T-helper 9 cell (primary cell): ENCODE measurements at regions not wholly inside any gene's neighbourhood (a gene's known extent, or its start where the extent isn't known, plus 50 kb on each side); places are given as distances from the start of the nearest gene placed in this dataset.
A peak's percentile ranks its signal among the peaks of the same experiment; 100 is the strongest.

Experiments used
- DNase-seq: peaks from one replicate; pipeline ENCODE4 v3.0.0-alpha.2; 2020

DNA sequence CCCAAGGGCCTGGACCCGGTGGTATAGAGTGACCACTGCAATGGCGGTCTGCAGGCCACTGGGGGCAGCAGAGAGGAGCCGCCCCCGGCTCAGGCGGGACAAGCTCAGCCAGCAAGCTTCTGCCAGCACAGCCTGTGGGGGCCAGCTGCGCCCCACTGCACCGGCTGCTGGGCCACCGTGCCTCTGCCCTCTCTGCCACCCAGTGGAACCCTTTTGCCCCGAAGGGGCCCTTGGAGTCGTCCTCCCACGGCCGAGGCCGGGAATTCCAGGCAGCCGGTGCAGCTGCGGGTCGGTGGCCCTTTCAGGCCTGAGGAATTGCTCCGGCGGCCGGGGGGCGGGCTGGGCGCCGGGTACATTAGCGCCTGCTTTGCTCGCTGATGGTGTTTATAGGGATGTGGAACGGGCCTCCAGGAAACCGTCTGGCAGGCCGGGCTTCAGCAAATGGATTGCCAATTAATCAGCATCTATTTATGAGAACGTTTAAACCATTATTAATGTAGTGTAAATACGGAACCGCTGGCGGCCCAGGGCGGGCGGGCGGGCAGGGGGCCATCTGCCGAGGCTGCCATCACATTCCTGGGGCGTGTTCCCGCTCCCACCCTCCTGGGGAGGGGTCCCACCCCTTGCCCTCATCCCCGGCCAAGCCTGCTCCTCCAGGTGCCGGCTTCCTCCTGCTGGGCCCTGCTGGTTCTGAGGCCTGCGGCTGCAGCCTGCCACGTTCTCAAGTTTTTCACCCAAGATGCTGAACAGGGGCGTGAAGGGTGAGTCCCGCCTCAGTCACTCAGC, 127.4 kb downstream of the BARX1 start:
- DNase-seq, result no peak

- no peak for DNase-seq
Observed at GRCh38 chr9:93826905-93827544, 128.1 kb downstream of the BARX1 start.

DNA sequence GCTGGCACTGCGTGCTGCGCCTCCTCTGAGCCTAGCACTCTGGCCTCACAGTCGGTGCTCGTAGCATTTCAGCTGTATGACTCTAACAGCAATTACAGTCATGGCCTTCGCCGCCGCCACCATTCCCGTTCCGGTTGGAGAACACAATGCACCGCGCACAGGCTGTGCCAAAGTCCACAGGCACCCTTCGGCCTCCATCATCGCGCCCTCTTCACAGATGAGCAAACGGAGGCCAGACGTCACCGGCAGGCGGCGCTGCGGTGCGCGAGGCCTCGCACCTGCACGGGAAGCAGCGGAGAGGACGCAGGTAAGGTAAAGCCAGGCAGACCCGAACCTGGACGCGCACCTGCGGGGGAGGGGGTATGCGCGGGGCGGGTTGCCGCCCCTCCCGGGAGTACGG, 128.9 kb downstream of the BARX1 start:
- DNase-seq, result peak; percentile 27

- no peak for DNase-seq
Observed at GRCh38 chr9:93825348-93826115, 129.6 kb downstream of the BARX1 start.

GRCh38 chr9:93824386-93825294, 130.5 kb downstream of the BARX1 start:
- DNase-seq, result no peak

GRCh38 chr9:93823245-93824072, 131.7 kb downstream of the BARX1 start:
- no peak for DNase-seq

GRCh38 chr9:93822229-93822628, 132.9 kb downstream of the BARX1 start:
- DNase-seq, result no peak

DNA sequence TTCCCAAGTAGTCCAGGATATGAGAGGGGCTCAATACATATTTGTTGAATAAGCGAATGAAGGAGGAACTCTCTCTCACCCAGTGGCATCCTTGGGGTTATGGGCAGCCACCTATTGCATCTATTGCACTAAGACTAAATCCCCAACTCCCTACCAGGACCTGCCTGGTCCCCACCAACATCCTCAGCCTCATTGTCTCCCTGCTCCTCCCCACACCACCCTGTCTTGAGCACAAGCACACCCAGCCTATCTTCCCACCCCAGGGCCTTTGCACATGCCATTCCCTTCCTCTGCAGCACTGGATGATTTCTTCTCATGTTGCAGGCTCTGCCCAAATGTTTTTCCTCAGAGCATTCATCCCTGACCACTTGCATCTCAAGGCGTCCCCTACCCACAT, 133.8 kb downstream of the BARX1 start:
- DNase-seq, result no peak

GRCh38 chr9:93820667-93821306, 134.4 kb downstream of the BARX1 start:
- no peak for DNase-seq

GRCh38 chr9:93819905-93820304, 135.2 kb downstream of the BARX1 start:
- DNase-seq, result no peak

DNA sequence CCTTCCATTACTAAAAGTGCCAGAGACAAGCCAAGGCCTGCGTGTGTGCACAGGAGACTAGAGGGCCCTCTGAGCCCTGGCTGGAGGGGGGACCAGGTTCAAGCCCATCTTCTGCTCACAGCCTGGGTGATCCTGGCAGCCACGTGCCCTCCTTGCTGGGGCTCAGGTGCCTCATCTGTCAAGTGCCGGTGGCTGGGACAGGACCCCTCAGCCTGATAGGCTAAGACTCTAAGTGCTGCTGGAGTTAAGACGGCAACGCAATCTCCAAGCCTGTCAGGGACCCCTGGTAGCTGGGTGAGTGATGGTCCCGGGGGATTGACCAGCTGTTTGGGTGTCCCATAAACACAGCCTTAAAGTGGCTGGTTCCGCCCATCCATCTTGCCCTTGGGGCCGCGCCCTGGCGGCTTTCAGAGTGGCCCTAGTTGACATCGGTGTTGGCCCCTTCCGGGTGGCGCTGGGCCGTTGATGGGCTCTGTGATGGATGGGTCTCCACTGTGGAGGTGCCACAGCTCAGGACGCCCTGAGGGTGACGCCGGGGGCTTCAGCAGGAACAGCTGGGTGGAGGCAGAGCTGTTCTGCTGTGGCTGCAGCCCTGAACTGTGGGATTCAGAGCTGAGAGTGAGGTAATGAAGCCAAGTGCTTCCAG, 136.2 kb downstream of the BARX1 start:
- no peak for DNase-seq

DNA sequence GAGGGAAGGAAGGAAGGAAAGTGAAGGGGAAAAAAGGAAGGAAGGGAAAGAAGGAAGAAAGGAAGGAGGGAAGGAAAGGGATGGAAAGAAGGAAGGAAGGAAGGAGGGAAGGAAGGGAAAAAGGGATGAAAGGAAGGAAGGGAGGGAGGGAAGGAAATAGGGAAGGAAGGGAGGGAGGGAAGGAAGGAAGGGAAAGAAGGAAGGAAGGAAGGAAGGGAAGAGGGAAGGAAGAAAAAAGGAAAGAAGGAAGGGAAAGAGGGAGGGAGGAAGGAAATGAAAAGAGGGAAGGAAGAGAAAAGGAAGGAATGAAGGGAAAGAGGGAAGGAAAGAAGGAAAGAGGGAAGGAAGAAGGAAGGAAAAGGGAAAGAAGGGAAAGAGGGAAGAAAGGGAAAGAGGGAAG, 136.9 kb downstream of the BARX1 start:
- DNase-seq, result no peak

- DNase-seq, result no peak
Observed at GRCh38 chr9:93815677-93816076, 139.5 kb downstream of the BARX1 start.

DNA sequence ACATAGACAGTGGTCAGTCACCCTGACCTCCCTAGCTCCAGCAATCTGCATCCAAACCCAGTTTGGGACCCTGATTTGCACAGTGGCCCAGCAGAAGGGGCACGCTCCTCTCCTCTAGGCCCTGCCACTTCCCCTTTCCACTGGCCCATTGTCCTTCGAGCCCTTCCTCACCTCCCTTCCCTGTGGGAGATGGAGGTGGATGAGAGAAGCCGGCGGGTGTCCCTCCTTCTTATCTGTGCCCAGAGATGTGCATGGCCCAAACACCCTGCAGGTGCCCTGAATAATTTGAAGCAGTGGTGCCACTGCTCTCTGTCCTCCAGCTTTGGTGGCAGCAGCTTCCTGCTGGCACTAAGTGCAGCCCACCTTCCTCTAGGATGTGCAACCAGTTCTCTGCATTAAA, 140.0 kb downstream of the BARX1 start:
- DNase-seq, result no peak

GRCh38 chr9:93814077-93814956, 140.8 kb downstream of the BARX1 start:
- no peak for DNase-seq

- no peak for DNase-seq
Observed at GRCh38 chr9:93813221-93814076, 141.7 kb downstream of the BARX1 start.

DNA sequence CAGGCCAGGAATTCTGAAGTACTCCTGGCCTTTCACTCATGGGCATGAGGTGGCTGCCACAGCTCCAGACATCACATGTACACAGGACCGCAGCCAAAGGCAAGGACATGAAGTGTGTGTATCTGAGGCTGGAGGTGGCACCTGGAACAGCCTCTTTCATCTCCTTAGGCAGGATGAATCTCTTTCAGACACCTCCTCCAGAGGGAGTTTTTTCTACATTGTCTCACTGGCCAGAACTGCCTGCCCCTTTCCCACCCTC, 142.8 kb downstream of the BARX1 start:
- no peak for DNase-seq

DNA sequence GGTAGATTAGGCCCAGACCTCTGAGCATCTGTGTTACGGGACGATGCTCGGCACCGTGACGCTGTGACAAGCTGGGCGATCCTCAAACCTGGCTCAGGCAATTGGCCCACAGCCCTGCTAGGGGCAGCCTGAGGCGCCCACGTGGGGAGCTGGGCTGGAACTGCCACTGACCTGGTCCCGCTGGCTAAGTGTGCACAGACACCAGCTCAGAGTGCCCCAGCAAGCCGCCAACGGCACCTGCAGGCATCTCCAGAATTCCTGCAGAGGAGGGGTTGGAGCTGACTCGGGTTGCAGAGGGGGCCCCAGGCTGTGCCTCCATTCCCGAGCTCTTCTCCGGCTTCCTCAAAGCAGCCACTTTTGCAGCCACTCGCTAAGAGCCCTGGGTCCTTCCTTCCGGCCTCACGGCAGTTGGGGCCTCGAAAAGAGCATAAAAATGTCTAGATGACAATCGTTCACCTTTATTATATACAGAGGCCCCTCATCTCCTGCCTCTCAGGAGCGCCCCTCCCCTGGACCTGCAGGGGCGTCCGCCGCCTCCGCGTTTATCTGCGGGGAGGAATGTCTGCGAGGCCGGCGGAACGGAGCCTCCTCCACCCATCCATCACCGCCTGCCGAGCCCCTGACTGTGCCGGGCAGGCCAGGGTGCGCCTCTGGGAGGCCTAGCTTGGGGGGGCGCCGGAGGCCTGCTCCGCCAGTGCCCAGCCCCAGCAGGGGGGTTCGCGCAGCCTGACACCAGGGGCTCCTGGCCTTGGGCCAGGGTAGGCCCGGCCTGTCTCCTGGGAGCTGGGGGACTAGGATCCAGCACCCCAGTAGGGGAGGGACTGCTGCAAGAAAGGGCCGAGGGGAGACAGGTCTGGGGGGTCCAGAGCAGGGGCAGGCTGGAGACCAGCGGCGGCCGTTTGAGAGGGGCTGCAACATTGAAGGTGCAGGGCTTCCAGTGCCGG, 144.9 kb downstream of the BARX1 start:
- no peak for DNase-seq
